Activated CD4-positive, CD25-positive, alpha-beta regulatory T cell (primary cell): ENCODE measurements at regions not wholly inside any gene's neighbourhood (a gene's known extent, or its start where the extent isn't known, plus 50 kb on each side); places are given as distances from the start of the nearest gene placed in this dataset.
"Not testable (repeated sequence)": the region's sequence is repeated elsewhere in the genome, so short reads cannot be mapped to it uniquely, and the experiment has no call there.

Experiments
- DNase-seq, 4 experiments: peaks; one replicate each; lab custom pipeline; 2025; lab: John Stamatoyannopoulos, UW

- no peak for DNase-seq
Measured at GRCh38 chr11:122604621-122605020, 50.9 kb upstream of the UBASH3B start.

- no peak for DNase-seq
Measured at GRCh38 chr11:122601141-122602125, 54.1 kb upstream of the UBASH3B start.

- DNase-seq = no peak
Measured at GRCh38 chr11:122600290-122600689, 55.2 kb upstream of the UBASH3B start.

- no peak for DNase-seq
Measured at GRCh38 chr11:122599434-122599833, 56.1 kb upstream of the UBASH3B start.

- no peak for DNase-seq
Measured at GRCh38 chr11:122598971-122599370, 56.6 kb upstream of the UBASH3B start.

- DNase-seq = no peak
Measured at GRCh38 chr11:122597511-122597910, 58.0 kb upstream of the UBASH3B start.

- no peak for DNase-seq
Measured at GRCh38 chr11:122594986-122595645, 60.4 kb upstream of the UBASH3B start.

- DNase-seq = no peak
Measured at GRCh38 chr11:122593473-122594420, 61.8 kb upstream of the UBASH3B start.

- DNase-seq = no peak
Measured at GRCh38 chr11:122592641-122593040, 62.9 kb upstream of the UBASH3B start.

- DNase-seq = no peak
Measured at GRCh38 chr11:122584670-122585069, 70.9 kb upstream of the UBASH3B start.

- DNase-seq = not testable (repeated sequence)
Measured at GRCh38 chr11:122580071-122580470, 75.5 kb upstream of the UBASH3B start.

GRCh38 chr11:122578171-122578825 is 77.2 kb upstream of the UBASH3B start:
- no peak for DNase-seq

- DNase-seq = no peak
Measured at GRCh38 chr11:122572592-122572991, 82.9 kb upstream of the UBASH3B start.

GRCh38 chr11:122563761-122564160 is 91.8 kb upstream of the UBASH3B start:
- DNase-seq = no peak

- DNase-seq = no peak
Measured at GRCh38 chr11:122559734-122560382, 95.7 kb upstream of the UBASH3B start.

- DNase-seq = not testable (repeated sequence)
Measured at GRCh38 chr11:122559218-122559617, 96.3 kb upstream of the UBASH3B start.

GRCh38 chr11:122557163-122557562 is 98.4 kb upstream of the UBASH3B start:
- DNase-seq = not testable (repeated sequence)

GRCh38 chr11:122556605-122557004 is 98.9 kb upstream of the UBASH3B start:
- peak in 1 of 4 experiments; percentile 3 for DNase-seq

GRCh38 chr11:122538060-122538459 is 117.5 kb upstream of the UBASH3B start:
- no peak for DNase-seq

- no peak for DNase-seq
Measured at GRCh38 chr11:122524898-122525297, 130.6 kb upstream of the UBASH3B start.
